GM19463 (cell line): ENCODE measurements at regions not wholly inside any gene's neighbourhood (a gene's known extent, or its start where the extent isn't known, plus 50 kb on each side); places are given as distances from the start of the nearest gene placed in this dataset.
"Not testable (repeated sequence)": the region's sequence is repeated elsewhere in the genome, so short reads cannot be mapped to it uniquely, and the experiment has no call there.

Experiments used
- ATAC-seq: cut with Tn5 transposase; IDR thresholded peaks from one replicate; pipeline ENCODE4 v1.9.1; 2021; ENCODE audit warnings: mild to moderate bottlenecking, moderate library complexity; ENCODE audit not compliant: unreplicated experiment

- ATAC-seq: no peak
Observed at GRCh38 chr2:54040250-54040649, 69.5 kb upstream of the PSME4 start.

- ATAC-seq: no peak
Observed at GRCh38 chr2:54038835-54039234, 68.0 kb upstream of the PSME4 start.

- ATAC-seq: not testable (repeated sequence)
Observed at GRCh38 chr2:54031288-54031687, 60.5 kb upstream of the PSME4 start.

- no peak for ATAC-seq
Observed at GRCh38 chr2:54030806-54031205, 60.0 kb upstream of the PSME4 start.

GRCh38 chr2:54030396-54030741, 59.6 kb upstream of the PSME4 start:
- no peak for ATAC-seq

GRCh38 chr2:54029721-54030395, 59.1 kb upstream of the PSME4 start:
- ATAC-seq: no peak

- ATAC-seq: not testable (repeated sequence)
Observed at GRCh38 chr2:54025463-54026075, 54.8 kb upstream of the PSME4 start.

- ATAC-seq: no peak
Observed at GRCh38 chr2:54024576-54024975, 53.8 kb upstream of the PSME4 start.

GRCh38 chr2:54021702-54022101, 50.9 kb upstream of the PSME4 start:
- no peak for ATAC-seq

- ATAC-seq: no peak
Observed at GRCh38 chr2:54020793-54021414, 50.1 kb upstream of the PSME4 start.
